Hepatocyte (in vitro differentiated cells): ENCODE measurements at regions not wholly inside any gene's neighbourhood (a gene's known extent, or its start where the extent isn't known, plus 50 kb on each side); places are given as distances from the start of the nearest gene placed in this dataset. TPM values are rescaled to one million over a fixed set of nuclear protein-coding genes. Genes with fewer than 3 reads are reported as not detected.
A peak's percentile ranks its signal among the peaks of the same experiment; 100 is the strongest.

Experiments
- DNase-seq: peaks from one replicate; pipeline ENCODE4 v3.0.0-alpha.2; 2016; ENCODE audit warnings: low spot score
- H2AFZ ChIP-seq: fragments of 200-600 bp; sonication (generic); 2 replicates; pipeline ENCODE4 v1.6.0; 2016; ENCODE audit warnings: antibody characterized with exemption, mild to moderate bottlenecking
- H3K27ac ChIP-seq: fragments of 200-600 bp; sonication (generic); 2 replicates; pipeline ENCODE4 v1.5.1; 2016; ENCODE audit warnings: mild to moderate bottlenecking
- H3K27me3 ChIP-seq: fragments of 200-600 bp; sonication (generic); 2 replicates; pipeline ENCODE4 v1.6.1; 2016
- H3K36me3 ChIP-seq: fragments of 200-600 bp; sonication (generic); replicated peaks from 2 replicates; pipeline ENCODE4 v1.5.1; 2016; ENCODE audit warnings: low read depth; ENCODE audit not compliant: insufficient read depth
- H3K4me1 ChIP-seq: fragments of 200-600 bp; sonication (generic); 2 replicates; pipeline ENCODE4 v1.5.1; 2016; ENCODE audit warnings: mild to moderate bottlenecking, moderate library complexity; ENCODE audit not compliant: insufficient read depth
- H3K4me2 ChIP-seq: fragments of 200-600 bp; sonication (generic); 2 replicates; pipeline ENCODE4 v1.6.0; 2016
- H3K4me3 ChIP-seq: fragments of 200-600 bp; sonication (generic); 2 replicates; pipeline ENCODE4 v1.5.1; 2016; ENCODE audit warnings: mild to moderate bottlenecking
- H3K79me2 ChIP-seq: fragments of 200-600 bp; sonication (generic); 2 replicates; pipeline ENCODE4 v1.6.0; 2017; ENCODE audit warnings: mild to moderate bottlenecking
- H3K9me2 ChIP-seq: fragments of 200-600 bp; sonication (generic); replicated peaks from 2 replicates; pipeline ENCODE4 v1.6.0; 2017; ENCODE audit warnings: mild to moderate bottlenecking; ENCODE audit not compliant: insufficient read depth
- H3K9me3 ChIP-seq: fragments of 200-600 bp; sonication (generic); 2 replicates; pipeline ENCODE4 v1.5.1; 2016; ENCODE audit warnings: low read depth, mild to moderate bottlenecking
- H4K20me1 ChIP-seq: fragments of 200-600 bp; sonication (generic); 2 replicates; pipeline ENCODE4 v1.6.0; 2016; ENCODE audit warnings: mild to moderate bottlenecking; ENCODE audit not compliant: insufficient read depth, poor library complexity, severe bottlenecking
- EZH2 ChIP-seq: fragments of 200-600 bp; sonication (generic); IDR thresholded peaks from 2 replicates; pipeline ENCODE4 v1.6.1; 2016; ENCODE audit warnings: antibody characterized with exemption, mild to moderate bottlenecking, borderline replicate concordance
- EZH2phosphoT487 ChIP-seq: fragments of 200-600 bp; sonication (generic); IDR thresholded peaks from one replicate; pipeline ENCODE4 v1.6.1; 2018; ENCODE audit warnings: antibody characterized with exemption, mild to moderate bottlenecking, low read depth, moderate library complexity; ENCODE audit not compliant: unreplicated experiment, severe bottlenecking
- WGBS: methylation state at CpG from one replicate; pipeline ENCODE4 v1.1.6; 2016; ENCODE audit warnings: low lambda C conversion rate; ENCODE audit errors: missing lambda C conversion rate; 5-methylcytosine and 5-hydroxymethylcytosine counted together
- microRNA counts: library from miRNA; unstranded; fragments of <30 nt; microRNA quantifications from one replicate; lab custom pipeline; 2017
- microRNA-seq: library from miRNA; unstranded; fragments of <30 nt; microRNA quantifications from one replicate; pipeline ENCODE4, GENCODE V29; 2017
- small RNA-seq: library from RNA; depleted of rRNA; stranded (forward); fragments of <200 nt; gene quantifications from one replicate; pipeline ENCODE3, GENCODE V24; 2014
- TF ChIP-seq, protein P1 (sequence below): fragments of 200-600 bp; sonication (generic); IDR thresholded peaks from 2 replicates; pipeline ENCODE4 v1.5.1; 2016; ENCODE audit warnings: antibody characterized with exemption, mild to moderate bottlenecking; ENCODE audit not compliant: poor library complexity

DNA sequence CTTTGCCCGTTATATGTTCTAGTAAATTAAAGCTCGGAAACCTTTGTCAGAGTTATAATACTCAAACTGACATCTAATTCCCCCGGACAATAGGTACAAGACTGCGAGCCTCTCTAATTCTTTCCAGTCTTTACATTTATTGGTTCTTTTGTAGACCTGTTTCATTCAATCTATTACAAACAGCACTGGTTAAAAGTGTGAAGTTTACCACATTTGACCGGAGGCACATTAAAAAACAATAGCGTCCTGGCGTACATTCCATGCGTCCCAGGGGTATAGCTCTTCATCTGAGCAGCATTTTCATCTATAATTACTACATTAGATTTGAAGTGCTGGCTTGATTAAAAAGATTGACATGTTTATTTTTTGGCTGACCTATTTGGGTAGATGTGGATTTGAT, 49.9 kb upstream of the TENM3 start:
- H4K20me1 ChIP-seq, result no peaks in the 10 kb centered on the region
- H3K36me3 ChIP-seq, result no peaks in the 10 kb centered on the region
- H3K9me2 ChIP-seq, result no peaks in the 10 kb centered on the region
- TF ChIP-seq EZH2phosphoT487 (no peak), EZH2 (no peak)
- TF ChIP-seq, protein P1, sequence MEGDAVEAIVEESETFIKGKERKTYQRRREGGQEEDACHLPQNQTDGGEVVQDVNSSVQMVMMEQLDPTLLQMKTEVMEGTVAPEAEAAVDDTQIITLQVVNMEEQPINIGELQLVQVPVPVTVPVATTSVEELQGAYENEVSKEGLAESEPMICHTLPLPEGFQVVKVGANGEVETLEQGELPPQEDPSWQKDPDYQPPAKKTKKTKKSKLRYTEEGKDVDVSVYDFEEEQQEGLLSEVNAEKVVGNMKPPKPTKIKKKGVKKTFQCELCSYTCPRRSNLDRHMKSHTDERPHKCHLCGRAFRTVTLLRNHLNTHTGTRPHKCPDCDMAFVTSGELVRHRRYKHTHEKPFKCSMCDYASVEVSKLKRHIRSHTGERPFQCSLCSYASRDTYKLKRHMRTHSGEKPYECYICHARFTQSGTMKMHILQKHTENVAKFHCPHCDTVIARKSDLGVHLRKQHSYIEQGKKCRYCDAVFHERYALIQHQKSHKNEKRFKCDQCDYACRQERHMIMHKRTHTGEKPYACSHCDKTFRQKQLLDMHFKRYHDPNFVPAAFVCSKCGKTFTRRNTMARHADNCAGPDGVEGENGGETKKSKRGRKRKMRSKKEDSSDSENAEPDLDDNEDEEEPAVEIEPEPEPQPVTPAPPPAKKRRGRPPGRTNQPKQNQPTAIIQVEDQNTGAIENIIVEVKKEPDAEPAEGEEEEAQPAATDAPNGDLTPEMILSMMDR, result no peak
- H2AFZ ChIP-seq, result no peak overlapping the region
- H3K79me2 ChIP-seq, result peaks cover 3% of the 10 kb centered on the region
- no peak for DNase-seq
- WGBS, result 87% methylated on average over 8 of the region's 8 CpGs
- H3K4me2 ChIP-seq, result no peak overlapping the region
- H3K27me3 ChIP-seq, result no peaks in the 10 kb centered on the region
- no peak overlapping the region for H3K4me3 ChIP-seq
- peak overlapping the region; percentile 17 for H3K27ac ChIP-seq
- H3K4me1 ChIP-seq, result peaks cover 12% of the 10 kb centered on the region
- no peaks in the 10 kb centered on the region for H3K9me3 ChIP-seq

MicroRNA genes in the stretch of these regions (microRNA counts, 767-probe panel; counts per million panel counts)
- not detected for microRNA hsa-miR-1305 (lab: Ali Mortazavi, UCI)

Small RNA genes in the stretch of these regions (microRNA-seq; reads per million reads assigned to microRNA genes)
- gene MIR1305, result 13.0 reads per million, percentile 29 among the genes with 10 or more reads in this experiment

Small RNA genes in the stretch of these regions (small RNA-seq; reads per million reads assigned to genes)
- not detected for gene AC018710.1
- not detected for gene AC019235.1
- 0.19 reads per million for gene MIR1305
- not detected for gene RF00571
- gene RN7SKP13, result not detected
- not detected for gene RNA5SP173
- gene RNU1-45P, result not detected
